NCI-H345 treated with DMSO at 0.1 percent for 48 hours (cell line): ENCODE measurements at regions not wholly inside any gene's neighbourhood (a gene's known extent, or its start where the extent isn't known, plus 50 kb on each side); places are given as distances from the start of the nearest gene placed in this dataset.

Experiments
- DNase-seq: peaks from one replicate; lab custom pipeline; 2025; ENCODE audit not compliant: unreplicated experiment; lab: John Stamatoyannopoulos, UW

GRCh38 chr15:98586066-98586465, 62.3 kb upstream of the IGF1R start:
- DNase-seq: no peak

GRCh38 chr15:98592136-98592535, 56.2 kb upstream of the IGF1R start:
- DNase-seq: no peak

GRCh38 chr15:98596131-98596530, 52.2 kb upstream of the IGF1R start:
- no peak for DNase-seq

GRCh38 chr15:98596885-98597392, 51.4 kb upstream of the IGF1R start:
- DNase-seq: no peak

GRCh38 chr15:98597666-98598065, 50.7 kb upstream of the IGF1R start:
- DNase-seq: no peak
